ENCODE measurements at regions not wholly inside any gene's neighbourhood (a gene's known extent, or its start where the extent isn't known, plus 50 kb on each side); places are given as distances from the start of the nearest gene placed in this dataset.

DNA sequence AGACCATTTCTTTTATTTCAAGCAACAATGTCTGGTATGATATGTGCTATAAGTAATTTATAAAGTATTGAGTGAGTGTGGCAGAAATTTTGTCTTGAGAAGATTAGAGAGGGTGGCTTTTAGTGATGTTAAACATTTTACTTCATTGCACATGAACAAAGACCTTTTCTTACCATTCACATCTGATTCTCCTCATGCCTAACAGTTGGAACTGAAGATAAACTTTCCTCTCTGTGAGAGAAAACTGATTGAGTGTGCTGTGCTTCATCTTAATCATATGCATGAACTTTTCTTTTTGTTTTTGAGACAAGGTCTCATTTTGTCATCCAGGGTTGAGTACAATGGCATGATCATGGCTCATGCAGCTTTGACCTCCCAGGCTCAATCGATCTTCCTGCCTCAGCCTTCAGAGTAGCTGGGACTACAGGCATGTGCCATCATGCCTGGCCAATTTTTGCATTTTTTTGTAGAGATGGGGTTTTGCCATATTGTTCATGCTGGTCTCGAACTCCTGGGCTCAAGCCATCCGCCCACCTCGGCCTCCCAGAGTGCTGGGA is 377.7 kb upstream of the GOLIM4 start:
- DNase-seq (ENCODE audit: low read depth in 4 of 4, low spot score in 1 of 4): no peak

GRCh38 chr3:168472783-168473182 is 377.1 kb upstream of the GOLIM4 start:
- no peak for DNase-seq (ENCODE audit: low read depth in 4 of 4, low spot score in 1 of 4)

GRCh38 chr3:168470380-168470779 is 374.7 kb upstream of the GOLIM4 start:
- DNase-seq (ENCODE audit: low read depth in 4 of 4, low spot score in 1 of 4): no peak

DNA sequence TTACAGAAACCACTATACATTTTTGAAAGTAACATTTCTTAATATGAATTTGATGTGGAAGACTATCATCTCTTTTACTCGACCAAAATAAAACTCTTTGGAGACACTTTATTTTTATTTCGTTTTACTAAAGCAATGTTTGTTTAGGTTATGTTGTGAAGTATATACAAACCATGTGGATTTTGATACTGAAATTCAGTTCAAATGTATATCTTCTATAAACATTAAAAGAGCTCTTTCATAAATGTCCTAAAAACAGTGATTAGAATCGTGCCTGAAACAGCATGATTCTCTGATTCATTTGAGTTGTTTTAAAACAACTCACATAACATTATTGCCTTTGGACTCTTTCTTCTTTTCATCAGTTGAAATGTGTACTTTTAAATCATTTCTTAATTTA is 373.7 kb upstream of the GOLIM4 start:
- DNase-seq (ENCODE audit: low read depth in 4 of 4, low spot score in 1 of 4): no peak

GRCh38 chr3:168467115-168467714 is 371.5 kb upstream of the GOLIM4 start:
- no peak for DNase-seq (ENCODE audit: low read depth in 4 of 4, low spot score in 1 of 4)

- no peak for DNase-seq (ENCODE audit: low read depth in 4 of 4, low spot score in 1 of 4)
Observed at GRCh38 chr3:168461793-168462192, 366.1 kb upstream of the GOLIM4 start.

GRCh38 chr3:168459226-168459784 is 363.6 kb upstream of the GOLIM4 start:
- no peak for DNase-seq (ENCODE audit: low read depth in 4 of 4, low spot score in 1 of 4)

- no peak for DNase-seq (ENCODE audit: low read depth in 4 of 4, low spot score in 1 of 4)
Observed at GRCh38 chr3:168457954-168458539, 362.3 kb upstream of the GOLIM4 start.

- DNase-seq (ENCODE audit: low read depth in 4 of 4, low spot score in 1 of 4): no peak
Observed at GRCh38 chr3:168455814-168456213, 360.1 kb upstream of the GOLIM4 start.

- no peak for DNase-seq (ENCODE audit: low read depth in 4 of 4, low spot score in 1 of 4)
Observed at GRCh38 chr3:168453623-168454022, 357.9 kb upstream of the GOLIM4 start.

DNA sequence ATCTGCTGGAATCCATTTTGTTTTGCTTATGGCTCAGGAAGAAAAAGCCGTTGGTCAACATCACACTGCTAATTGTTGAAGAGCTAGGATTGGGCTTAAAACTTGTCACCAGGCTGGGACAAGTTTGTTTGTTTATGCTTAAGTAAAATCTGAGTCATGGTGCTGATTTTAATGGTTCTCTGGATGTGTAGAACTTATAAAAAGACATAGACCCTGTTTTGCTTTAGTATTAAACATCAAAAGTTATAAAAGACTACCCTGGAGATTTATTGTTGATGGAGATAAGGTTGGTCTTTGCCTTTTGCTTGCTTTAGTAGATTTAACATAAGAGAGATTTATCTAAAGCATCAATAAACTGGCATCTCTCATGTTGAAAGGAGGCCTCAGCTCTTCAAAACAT is 348.2 kb upstream of the GOLIM4 start:
- DNase-seq (ENCODE audit: low read depth in 4 of 4, low spot score in 1 of 4): no peak

DNA sequence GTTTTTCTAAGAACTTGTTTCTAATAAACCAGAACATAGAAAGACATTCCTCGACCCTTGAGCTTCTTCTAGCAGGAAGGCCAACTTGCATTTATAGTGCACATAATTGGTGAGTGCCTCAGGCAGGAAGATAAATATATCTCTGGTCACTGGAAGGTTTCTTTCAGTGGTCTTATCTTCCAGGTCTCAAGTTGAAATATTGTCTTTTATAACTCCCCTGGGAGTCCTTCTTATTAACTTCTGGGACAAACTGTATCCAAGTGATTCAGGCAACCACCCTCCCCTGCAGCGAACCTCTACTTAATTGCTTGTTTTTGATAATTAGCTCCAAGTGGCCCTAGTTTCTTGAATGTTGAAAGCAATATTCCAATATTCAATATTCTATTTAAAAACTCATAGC is 346.8 kb upstream of the GOLIM4 start:
- DNase-seq (ENCODE audit: low read depth in 4 of 4, low spot score in 1 of 4): no peak

DNA sequence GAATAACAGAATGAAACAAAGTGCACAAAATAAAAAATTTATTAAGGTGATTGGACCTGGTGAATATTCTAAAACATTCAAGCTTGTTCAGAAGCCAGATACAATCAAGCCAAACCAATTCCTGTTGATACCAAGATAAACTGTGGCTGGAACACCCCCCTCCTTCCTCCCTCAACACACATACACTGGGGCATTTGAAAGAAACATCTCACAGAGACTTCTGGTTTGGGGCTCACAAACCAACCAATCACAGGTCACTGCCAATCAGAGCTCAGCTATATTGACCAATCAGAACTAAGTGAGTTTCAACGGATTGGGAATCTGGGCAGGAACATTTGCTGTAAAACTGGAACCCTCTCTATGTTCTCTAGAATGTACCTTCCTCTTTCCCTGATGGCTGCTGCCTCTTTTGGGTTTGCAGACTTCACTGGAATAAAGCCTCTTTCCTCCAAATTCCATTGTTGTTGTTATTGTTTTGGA is 340.6 kb upstream of the GOLIM4 start:
- DNase-seq (ENCODE audit: low read depth in 4 of 4, low spot score in 1 of 4): no peak

- no peak for DNase-seq (ENCODE audit: low read depth in 4 of 4, low spot score in 1 of 4)
Observed at GRCh38 chr3:168431491-168431890, 335.8 kb upstream of the GOLIM4 start.

DNA sequence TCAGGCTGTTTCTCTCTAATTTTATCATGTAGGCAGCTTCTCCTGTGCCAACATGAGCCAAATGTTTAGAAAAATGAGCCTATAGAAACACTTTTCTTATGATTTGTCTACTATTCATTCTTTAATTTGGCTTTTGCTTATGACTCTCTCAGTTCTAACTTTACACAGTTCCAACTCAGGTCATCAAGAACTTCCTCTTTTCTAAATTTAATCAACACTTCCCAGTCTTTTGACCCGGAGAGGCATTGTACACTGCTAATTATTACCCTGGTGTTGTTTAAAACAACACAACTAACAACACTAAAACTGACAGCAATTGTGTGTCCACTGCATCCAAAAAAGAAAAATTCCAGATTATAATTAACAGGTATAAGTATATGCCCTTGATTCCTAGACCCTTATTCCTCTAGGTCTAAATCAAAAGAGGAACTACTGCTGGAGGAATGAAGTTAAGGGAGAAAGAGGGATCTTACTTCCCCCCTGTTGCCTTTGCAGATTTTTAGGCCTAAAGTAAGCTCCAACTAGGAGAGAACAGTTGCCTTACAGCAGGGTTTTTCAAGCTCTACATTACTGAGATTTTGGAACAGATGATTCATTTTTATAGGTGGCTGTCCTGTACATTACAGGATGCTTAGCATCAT is 332.2 kb upstream of the GOLIM4 start:
- no peak for DNase-seq (ENCODE audit: low read depth in 4 of 4, low spot score in 1 of 4)

- DNase-seq (ENCODE audit: low read depth in 4 of 4, low spot score in 1 of 4): no peak
Observed at GRCh38 chr3:168427156-168427555, 331.4 kb upstream of the GOLIM4 start.

DNA sequence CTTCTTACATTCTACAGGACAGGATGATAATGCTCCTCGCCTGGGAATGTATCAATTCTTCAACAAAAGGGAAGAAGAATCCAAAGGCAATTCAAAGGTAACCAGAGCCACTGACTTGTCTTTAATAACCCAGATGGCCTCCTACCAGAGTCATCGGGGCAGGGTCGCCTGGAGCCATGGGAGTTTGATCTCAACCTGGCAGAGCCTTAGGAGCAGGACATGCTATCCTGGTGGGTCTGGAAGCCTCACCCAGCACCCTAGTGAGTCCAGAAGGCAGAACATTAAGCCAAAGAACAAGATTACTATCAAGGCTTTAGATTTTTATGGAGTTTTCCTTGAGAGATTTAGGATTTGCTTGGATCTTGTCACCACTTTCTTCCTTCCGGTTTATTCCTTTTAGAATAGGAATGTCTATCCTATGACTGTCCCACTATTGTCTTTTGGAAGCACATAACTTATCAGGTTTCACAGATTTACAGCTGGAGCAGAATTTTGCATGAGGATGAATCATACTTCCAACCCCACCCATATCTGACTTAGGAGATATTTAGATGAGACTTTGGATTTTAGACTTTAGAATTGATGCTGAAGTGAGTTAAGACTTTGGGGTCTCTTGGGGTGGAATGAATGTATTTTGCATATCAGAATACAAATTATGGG is 330.3 kb upstream of the GOLIM4 start:
- DNase-seq (ENCODE audit: low read depth in 4 of 4, low spot score in 1 of 4): no peak

- no peak for DNase-seq (ENCODE audit: low read depth in 4 of 4, low spot score in 1 of 4)
Observed at GRCh38 chr3:168424059-168424734, 328.5 kb upstream of the GOLIM4 start.

DNA sequence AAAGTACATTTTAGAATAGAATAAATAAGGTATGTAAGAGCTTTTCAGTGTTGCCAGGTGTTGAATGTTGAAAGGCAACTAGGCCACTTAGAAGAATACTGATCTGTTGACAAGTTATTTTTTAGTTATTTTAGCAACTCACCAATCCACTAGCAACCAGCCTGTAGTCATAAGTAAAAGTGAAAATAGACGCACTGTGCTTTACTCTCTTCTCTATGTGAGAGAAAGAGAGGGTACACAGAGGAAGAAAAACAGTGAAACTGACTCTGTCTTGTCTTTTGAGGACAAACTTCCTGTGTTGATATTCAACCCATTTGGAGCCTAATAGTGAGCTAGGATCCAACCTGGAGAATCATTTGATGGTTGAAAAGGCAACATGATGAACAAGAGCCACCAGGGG is 327.1 kb upstream of the GOLIM4 start:
- no peak for DNase-seq (ENCODE audit: low read depth in 4 of 4, low spot score in 1 of 4)

DNA sequence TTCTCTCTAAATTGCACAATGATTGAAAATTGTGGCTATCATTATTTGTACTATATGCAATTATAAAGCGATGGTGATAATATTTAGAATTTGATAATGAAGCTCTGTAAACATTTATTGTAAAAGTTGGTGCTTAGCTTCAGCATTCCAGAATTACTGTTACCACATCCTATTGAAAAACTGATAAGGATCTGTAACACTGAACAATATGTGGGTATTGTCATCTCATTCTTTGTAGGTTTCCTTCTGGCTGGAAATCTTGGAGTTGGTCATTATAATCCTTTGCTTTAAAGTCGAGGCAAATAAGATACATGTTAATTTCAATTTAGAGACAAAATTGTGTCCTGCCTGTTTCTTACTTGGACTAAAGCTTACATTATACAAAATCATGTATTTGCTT is 323.4 kb upstream of the GOLIM4 start:
- DNase-seq (ENCODE audit: low read depth in 4 of 4, low spot score in 1 of 4): no peak

DNA sequence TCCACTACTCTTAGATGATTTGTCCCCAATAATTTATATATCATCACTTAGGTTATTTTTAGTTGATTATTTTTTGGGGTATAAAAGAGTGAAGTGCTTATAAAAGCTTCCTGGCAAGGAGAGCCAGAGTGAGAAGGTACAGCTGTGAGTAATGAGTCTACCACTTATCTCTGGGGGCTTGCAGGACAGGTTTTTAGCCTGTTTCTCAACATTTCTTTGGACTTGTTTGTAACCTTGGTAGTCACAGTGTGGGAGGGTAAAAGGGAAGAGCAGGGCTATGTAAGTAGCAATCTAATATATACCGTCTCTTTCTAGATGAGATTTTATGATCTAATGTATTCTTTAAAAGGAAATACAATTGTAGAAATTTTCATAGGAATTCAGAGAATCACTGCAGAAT is 321.3 kb upstream of the GOLIM4 start:
- DNase-seq (ENCODE audit: low read depth in 4 of 4, low spot score in 1 of 4): no peak

All from stimulated activated CD4-positive, alpha-beta T cell treated with anti-CD3 and anti-CD28 coated beads, Interleukin-1b, Interleukin-23, amount 100 ng/mL, for 24 hours (primary cell).